ENCODE measurements at regions not wholly inside any gene's neighbourhood (a gene's known extent, or its start where the extent isn't known, plus 50 kb on each side); places are given as distances from the start of the nearest gene placed in this dataset.
"Not testable (repeated sequence)": the region's sequence is repeated elsewhere in the genome, so short reads cannot be mapped to it uniquely, and the experiment has no call there.

- no peak for DNase-seq
These were observed 54.4 kb upstream of the JAK1 start for GRCh38 chr1:65020774-65021173.

GRCh38 chr1:65021795-65022194 is 55.4 kb upstream of the JAK1 start:
- no peak for DNase-seq

GRCh38 chr1:65022216-65022615 is 55.9 kb upstream of the JAK1 start:
- DNase-seq = no peak

GRCh38 chr1:65025794-65026193 is 59.4 kb upstream of the JAK1 start:
- no peak for DNase-seq

- DNase-seq = no peak
These were observed 59.9 kb upstream of the JAK1 start for GRCh38 chr1:65026235-65026634.

- no peak for DNase-seq
These were observed 61.5 kb upstream of the JAK1 start for GRCh38 chr1:65027666-65028358.

GRCh38 chr1:65029434-65029833 is 63.1 kb upstream of the JAK1 start:
- DNase-seq = not testable (repeated sequence)

- not testable (repeated sequence) for DNase-seq
These were observed 68.5 kb upstream of the JAK1 start for GRCh38 chr1:65034879-65035278.

GRCh38 chr1:65036570-65037051 is 70.3 kb upstream of the JAK1 start:
- no peak for DNase-seq

GRCh38 chr1:65039066-65039465 is 72.7 kb upstream of the JAK1 start:
- DNase-seq = no peak

GRCh38 chr1:65039508-65039907 is 73.2 kb upstream of the JAK1 start:
- no peak for DNase-seq

GRCh38 chr1:65042467-65042866 is 76.1 kb upstream of the JAK1 start:
- DNase-seq = no peak

- DNase-seq = no peak
These were observed 78.1 kb upstream of the JAK1 start for GRCh38 chr1:65044411-65044810.

GRCh38 chr1:65045022-65045817 is 78.9 kb upstream of the JAK1 start:
- no peak for DNase-seq

GRCh38 chr1:65048335-65048734 is 82.0 kb upstream of the JAK1 start:
- no peak for DNase-seq

GRCh38 chr1:65049941-65050713 is 83.8 kb upstream of the JAK1 start:
- no peak for DNase-seq

GRCh38 chr1:65050735-65051134 is 84.4 kb upstream of the JAK1 start:
- DNase-seq = no peak

- DNase-seq = no peak
These were observed 88.1 kb upstream of the JAK1 start for GRCh38 chr1:65054481-65054880.

- DNase-seq = no peak
These were observed 89.4 kb upstream of the JAK1 start for GRCh38 chr1:65055747-65056146.

- DNase-seq = no peak
These were observed 89.9 kb upstream of the JAK1 start for GRCh38 chr1:65056234-65056633.

- DNase-seq = no peak
These were observed 90.5 kb upstream of the JAK1 start for GRCh38 chr1:65056866-65057265.

GRCh38 chr1:65059930-65060538 is 88.0 kb upstream of the AK4 start:
- peak in 1 of 2 experiments; percentile 33 for DNase-seq

GRCh38 chr1:65062339-65062738 is 85.7 kb upstream of the AK4 start:
- DNase-seq = no peak
